ENCODE measurements at regions not wholly inside any gene's neighbourhood (a gene's known extent, or its start where the extent isn't known, plus 50 kb on each side); places are given as distances from the start of the nearest gene placed in this dataset.

GRCh38 chr16:54585998-54586340 lies 299.4 kb upstream of the IRX3 start:
- Histone ChIP-seq H3K27me3 (peaks cover 0 to 20% (median 0%) of the 10 kb centered on the region in 4 donors), H3K4me3 (no peak overlapping the region), H3K36me3 (no peaks in the 10 kb centered on the region), H3K4me1 (no peaks in the 10 kb centered on the region), H3K9me3 (no peaks in the 10 kb centered on the region), H3K27ac (replicated peaks in 1 of 4) (no peak overlapping the region)
- DNase-seq (ENCODE audit: extremely low spot score) = peak; percentile 72
- no peak for TF ChIP-seq POLR2A (IDR thresholded peaks at IDR 0.05; ENCODE audit: low read depth)
- no peak for TF ChIP-seq CTCF (IDR thresholded peaks at IDR 0.05)
- WGBS = 86% methylated on average over 5 of the region's 14 CpGs
- intact Hi-C loops (cut with DNase I) = no loop called here

- intact Hi-C loops (cut with DNase I) = no loop called here
- Histone ChIP-seq H3K9me3 (no peaks in the 10 kb centered on the region), H3K4me3 (no peak overlapping the region), H3K4me1 (no peaks in the 10 kb centered on the region), H3K27me3 (peaks cover 0 to 21% (median 0%) of the 10 kb centered on the region in 4 donors), H3K36me3 (no peaks in the 10 kb centered on the region), H3K27ac (replicated peaks in 1 of 4) (no peak overlapping the region)
- DNase-seq (ENCODE audit: extremely low spot score) = peak; percentile 78
- WGBS = 66% methylated on average over 21 of the region's 21 CpGs
- TF ChIP-seq POLR2A (IDR thresholded peaks at IDR 0.05; ENCODE audit: low read depth) = no peak
- no peak for TF ChIP-seq CTCF (IDR thresholded peaks at IDR 0.05)
- TF ChIP-seq EP300 (IDR thresholded peaks at IDR 0.05) = no peak
- TF ChIP-seq POLR2AphosphoS5 (IDR thresholded peaks at IDR 0.05) = no peak
Observed at GRCh38 chr16:54585094-54585997, 298.8 kb upstream of the IRX3 start.

- Histone ChIP-seq H3K27ac (replicated peaks in 1 of 4) (no peak overlapping the region), H3K27me3 (peaks cover 0 to 31% (median 0%) of the 10 kb centered on the region in 4 donors), H3K4me1 (no peaks in the 10 kb centered on the region), H3K4me3 (no peak overlapping the region), H3K9me3 (no peaks in the 10 kb centered on the region), H3K36me3 (no peaks in the 10 kb centered on the region)
- no peak for TF ChIP-seq EP300 (IDR thresholded peaks at IDR 0.05)
- TF ChIP-seq CTCF (IDR thresholded peaks at IDR 0.05) = no peak
- TF ChIP-seq POLR2A (IDR thresholded peaks at IDR 0.05; ENCODE audit: low read depth) = no peak
- TF ChIP-seq POLR2AphosphoS5 (IDR thresholded peaks at IDR 0.05) = no peak
- peak; percentile 21 for DNase-seq (ENCODE audit: extremely low spot score)
- intact Hi-C loops (cut with DNase I) = no loop called here
- 81% methylated on average over 3 of the region's 3 CpGs for WGBS
Observed at GRCh38 chr16:54584121-54584520, 297.5 kb upstream of the IRX3 start.

GRCh38 chr16:54582631-54583250 lies 296.2 kb upstream of the IRX3 start:
- H3K36me3 ChIP-seq = no peaks in the 10 kb centered on the region
- peak; percentile 82 for DNase-seq (ENCODE audit: extremely low spot score)
- H3K27ac ChIP-seq (replicated peaks in 1 of 4) = no peak overlapping the region
- H3K4me1 ChIP-seq = no peaks in the 10 kb centered on the region
- no peak overlapping the region for H3K4me3 ChIP-seq
- peaks cover 0 to 44% (median 0%) of the 10 kb centered on the region in 4 donors for H3K27me3 ChIP-seq
- WGBS = 71% methylated on average over 8 of the region's 11 CpGs
- no peaks in the 10 kb centered on the region for H3K9me3 ChIP-seq
- intact Hi-C loops (cut with DNase I) = no loop called here
- TF ChIP-seq CTCF (IDR thresholded peaks at IDR 0.05) = no peak
- no peak for TF ChIP-seq POLR2A (IDR thresholded peaks at IDR 0.05; ENCODE audit: low read depth)
- TF ChIP-seq POLR2AphosphoS5 (IDR thresholded peaks at IDR 0.05) = no peak
- no peak for TF ChIP-seq EP300 (IDR thresholded peaks at IDR 0.05)
